ENCODE measurements at regions not wholly inside any gene's neighbourhood (a gene's known extent, or its start where the extent isn't known, plus 50 kb on each side); places are given as distances from the start of the nearest gene placed in this dataset.

DNA sequence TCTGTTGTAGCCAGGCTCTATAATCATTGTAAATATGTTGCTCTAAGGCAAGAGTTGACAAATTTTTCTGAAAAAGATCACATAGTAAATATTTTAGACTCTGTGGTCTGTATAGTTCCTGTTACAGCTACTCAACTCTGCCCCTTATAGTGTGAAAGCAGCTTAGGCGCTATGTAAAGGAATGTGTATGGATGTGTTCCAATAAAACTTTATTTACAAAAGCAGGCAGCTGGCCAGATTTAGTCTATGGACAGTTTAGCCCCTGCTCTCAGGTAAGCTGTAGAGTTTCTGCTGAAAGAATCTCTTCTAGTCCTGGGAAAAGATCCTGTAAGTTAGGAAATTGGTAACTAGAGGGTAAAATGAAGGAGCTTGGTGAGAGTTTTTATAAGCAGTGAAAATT, 133.1 kb downstream of the SALL1 start:
- WGBS (ENCODE audit: insufficient coverage), result no CpG with 5 or more reads among the region's 1 CpG
- Histone ChIP-seq H3K27me3 (ENCODE audit: control insufficient read depth, insufficient read depth, low read length) (no peaks in the 10 kb centered on the region), H3K4me3 (ENCODE audit: low read length) (no peak overlapping the region), H3K9me3 (replicated peaks; ENCODE audit: control insufficient read depth, low read depth, low read length) (no peaks in the 10 kb centered on the region), H3K4me1 (ENCODE audit: control insufficient read depth, insufficient read depth, low read length) (no peaks in the 10 kb centered on the region), H3K36me3 (ENCODE audit: control insufficient read depth, insufficient read depth, low read length) (no peaks in the 10 kb centered on the region), H3K27ac (ENCODE audit: low read length) (no peak overlapping the region)
- DNase-seq, result no peak

DNA sequence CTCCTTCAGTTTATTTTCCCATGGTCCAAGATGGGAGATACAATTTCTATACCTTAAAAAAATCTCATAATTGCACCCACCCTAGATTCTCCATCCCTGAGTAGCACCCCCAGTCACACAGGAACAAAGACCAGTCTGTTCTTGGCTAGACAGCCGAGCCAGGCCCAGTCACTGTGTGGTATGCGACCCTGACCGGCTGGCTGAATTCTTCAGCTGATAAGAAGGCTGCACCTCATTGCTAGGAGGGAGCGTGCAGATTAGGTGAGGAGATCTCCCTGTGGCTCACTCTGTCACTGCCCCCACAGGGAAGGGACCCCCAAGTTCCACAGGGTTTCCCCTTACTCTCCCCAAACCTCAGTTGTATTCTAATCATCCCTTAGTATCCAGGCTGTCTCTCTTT, 138.7 kb downstream of the SALL1 start:
- H3K4me3 ChIP-seq (ENCODE audit: low read length), result no peak overlapping the region
- H3K36me3 ChIP-seq (ENCODE audit: control insufficient read depth, insufficient read depth, low read length), result no peaks in the 10 kb centered on the region
- H3K4me1 ChIP-seq (ENCODE audit: control insufficient read depth, insufficient read depth, low read length), result no peaks in the 10 kb centered on the region
- DNase-seq, result no peak
- 0% methylated on average over 1 of the region's 4 CpGs for WGBS (ENCODE audit: insufficient coverage)
- no peaks in the 10 kb centered on the region for H3K27me3 ChIP-seq (ENCODE audit: control insufficient read depth, insufficient read depth, low read length)
- no peak overlapping the region for H3K27ac ChIP-seq (ENCODE audit: low read length)
- H3K9me3 ChIP-seq (replicated peaks; ENCODE audit: control insufficient read depth, low read depth, low read length), result peaks cover 3% of the 10 kb centered on the region

DNA sequence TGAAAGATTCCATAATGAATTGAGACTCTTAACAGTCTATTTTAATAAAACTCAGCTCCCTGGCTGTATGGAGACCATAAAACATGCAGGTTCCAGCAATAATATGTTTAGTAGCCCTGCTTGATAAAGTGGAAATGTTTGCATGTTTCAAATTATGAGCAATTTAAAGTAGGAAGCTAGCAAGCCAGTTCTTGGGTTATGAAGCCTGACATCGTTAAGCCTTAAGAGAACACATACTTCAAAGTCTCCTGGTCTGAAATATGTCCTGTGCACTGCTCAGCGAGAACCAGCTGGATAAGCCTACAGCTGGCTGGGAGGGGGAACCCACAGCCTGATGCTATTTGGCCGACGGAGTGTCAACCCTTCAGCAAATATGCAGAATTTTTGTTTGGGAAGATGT, 140.3 kb downstream of the SALL1 start:
- H3K27me3 ChIP-seq (ENCODE audit: control insufficient read depth, insufficient read depth, low read length), result no peaks in the 10 kb centered on the region
- no peak overlapping the region for H3K4me3 ChIP-seq (ENCODE audit: low read length)
- WGBS (ENCODE audit: insufficient coverage), result 8% methylated on average over 2 of the region's 4 CpGs
- no peak for DNase-seq
- no peak overlapping the region for H3K27ac ChIP-seq (ENCODE audit: low read length)
- no peaks in the 10 kb centered on the region for H3K36me3 ChIP-seq (ENCODE audit: control insufficient read depth, insufficient read depth, low read length)
- no peaks in the 10 kb centered on the region for H3K4me1 ChIP-seq (ENCODE audit: control insufficient read depth, insufficient read depth, low read length)
- H3K9me3 ChIP-seq (replicated peaks; ENCODE audit: control insufficient read depth, low read depth, low read length), result peaks cover 3% of the 10 kb centered on the region

GRCh38 chr16:51009813-51010212, 141.3 kb downstream of the SALL1 start:
- H3K27me3 ChIP-seq (ENCODE audit: control insufficient read depth, insufficient read depth, low read length), result no peaks in the 10 kb centered on the region
- no peaks in the 10 kb centered on the region for H3K36me3 ChIP-seq (ENCODE audit: control insufficient read depth, insufficient read depth, low read length)
- H3K9me3 ChIP-seq (replicated peaks; ENCODE audit: control insufficient read depth, low read depth, low read length), result peaks cover 3% of the 10 kb centered on the region
- no peak for DNase-seq
- H3K27ac ChIP-seq (ENCODE audit: low read length), result no peak overlapping the region
- H3K4me3 ChIP-seq (ENCODE audit: low read length), result no peak overlapping the region
- no peaks in the 10 kb centered on the region for H3K4me1 ChIP-seq (ENCODE audit: control insufficient read depth, insufficient read depth, low read length)

DNA sequence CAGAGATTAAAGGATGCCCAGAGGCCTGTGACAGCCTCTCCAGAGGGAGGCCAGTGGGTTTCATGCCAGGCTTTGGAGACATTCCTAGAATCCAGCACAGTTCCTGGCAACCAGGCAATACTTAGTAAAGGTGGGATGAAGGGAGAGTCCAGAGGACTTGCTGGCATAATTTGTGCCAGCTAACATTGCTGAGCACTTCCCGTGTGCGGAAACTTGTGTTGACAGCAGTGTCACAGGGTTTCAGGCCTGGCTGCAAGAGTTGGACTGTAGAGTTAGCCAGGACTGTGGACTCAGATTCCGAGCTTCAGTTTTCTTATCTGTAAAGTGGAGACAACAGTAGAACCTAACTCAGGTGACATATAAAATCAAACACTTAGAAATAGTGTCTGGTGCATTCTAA, 141.7 kb downstream of the SALL1 start:
- Histone ChIP-seq H3K4me3 (ENCODE audit: low read length) (no peak overlapping the region), H3K36me3 (ENCODE audit: control insufficient read depth, insufficient read depth, low read length) (no peaks in the 10 kb centered on the region), H3K9me3 (replicated peaks; ENCODE audit: control insufficient read depth, low read depth, low read length) (peaks cover 3% of the 10 kb centered on the region), H3K4me1 (ENCODE audit: control insufficient read depth, insufficient read depth, low read length) (no peaks in the 10 kb centered on the region), H3K27me3 (ENCODE audit: control insufficient read depth, insufficient read depth, low read length) (no peaks in the 10 kb centered on the region), H3K27ac (ENCODE audit: low read length) (no peak overlapping the region)
- WGBS (ENCODE audit: insufficient coverage), result 93% methylated on average over 2 of the region's 3 CpGs
- DNase-seq, result no peak

DNA sequence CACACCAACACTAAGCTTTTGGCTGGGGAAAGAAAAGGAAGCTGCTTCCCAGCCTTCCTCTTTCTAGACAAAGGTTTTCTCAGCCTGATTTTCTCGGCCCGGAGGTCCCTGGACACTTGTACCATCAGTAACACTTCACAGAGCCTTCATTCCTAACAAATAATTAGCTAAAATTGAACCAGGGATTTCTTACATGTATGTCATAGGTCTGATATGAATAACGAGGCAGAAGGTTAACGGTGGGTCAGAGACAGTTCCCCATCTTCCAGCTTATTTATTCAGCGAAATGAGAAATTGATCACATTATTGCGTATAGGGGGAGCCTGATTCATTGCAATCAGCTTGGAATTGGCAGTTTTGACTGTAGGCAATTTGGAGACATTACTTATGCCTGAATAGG, 142.5 kb downstream of the SALL1 start:
- no peak overlapping the region for H3K27ac ChIP-seq (ENCODE audit: low read length)
- H3K27me3 ChIP-seq (ENCODE audit: control insufficient read depth, insufficient read depth, low read length), result no peaks in the 10 kb centered on the region
- peaks cover 3% of the 10 kb centered on the region for H3K9me3 ChIP-seq (replicated peaks; ENCODE audit: control insufficient read depth, low read depth, low read length)
- DNase-seq, result no peak
- no CpG with 5 or more reads among the region's 6 CpGs for whole genome bisulfite sequencing (ENCODE audit: insufficient coverage)
- H3K4me1 ChIP-seq (ENCODE audit: control insufficient read depth, insufficient read depth, low read length), result no peaks in the 10 kb centered on the region
- no peaks in the 10 kb centered on the region for H3K36me3 ChIP-seq (ENCODE audit: control insufficient read depth, insufficient read depth, low read length)
- H3K4me3 ChIP-seq (ENCODE audit: low read length), result no peak overlapping the region

DNA sequence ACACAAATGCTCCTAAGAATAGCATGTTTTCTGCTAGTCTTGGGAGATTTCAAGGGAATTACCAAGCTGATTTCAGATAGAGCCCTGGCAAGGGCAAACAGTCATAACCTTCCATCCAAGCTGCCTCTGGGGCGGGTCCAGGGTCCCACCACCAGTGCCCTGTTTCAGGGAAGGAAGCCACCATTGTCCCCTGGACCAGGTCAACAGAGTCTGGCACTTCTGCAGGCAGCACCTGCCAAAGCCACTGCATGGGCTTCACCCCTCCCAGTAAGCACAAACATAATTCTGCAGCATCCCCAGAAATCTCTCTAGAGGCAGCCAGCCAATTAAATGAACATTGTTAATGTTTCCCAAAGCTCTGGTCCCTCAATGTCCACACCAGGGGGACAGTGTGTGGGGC, 143.0 kb downstream of the SALL1 start:
- 70% methylated on average over 1 of the region's 1 CpG for WGBS (ENCODE audit: insufficient coverage)
- Histone ChIP-seq H3K9me3 (replicated peaks; ENCODE audit: control insufficient read depth, low read depth, low read length) (peaks cover 3% of the 10 kb centered on the region), H3K4me1 (ENCODE audit: control insufficient read depth, insufficient read depth, low read length) (no peaks in the 10 kb centered on the region), H3K27me3 (ENCODE audit: control insufficient read depth, insufficient read depth, low read length) (no peaks in the 10 kb centered on the region), H3K4me3 (ENCODE audit: low read length) (no peak overlapping the region), H3K27ac (ENCODE audit: low read length) (no peak overlapping the region), H3K36me3 (ENCODE audit: control insufficient read depth, insufficient read depth, low read length) (no peaks in the 10 kb centered on the region)
- no peak for DNase-seq

DNA sequence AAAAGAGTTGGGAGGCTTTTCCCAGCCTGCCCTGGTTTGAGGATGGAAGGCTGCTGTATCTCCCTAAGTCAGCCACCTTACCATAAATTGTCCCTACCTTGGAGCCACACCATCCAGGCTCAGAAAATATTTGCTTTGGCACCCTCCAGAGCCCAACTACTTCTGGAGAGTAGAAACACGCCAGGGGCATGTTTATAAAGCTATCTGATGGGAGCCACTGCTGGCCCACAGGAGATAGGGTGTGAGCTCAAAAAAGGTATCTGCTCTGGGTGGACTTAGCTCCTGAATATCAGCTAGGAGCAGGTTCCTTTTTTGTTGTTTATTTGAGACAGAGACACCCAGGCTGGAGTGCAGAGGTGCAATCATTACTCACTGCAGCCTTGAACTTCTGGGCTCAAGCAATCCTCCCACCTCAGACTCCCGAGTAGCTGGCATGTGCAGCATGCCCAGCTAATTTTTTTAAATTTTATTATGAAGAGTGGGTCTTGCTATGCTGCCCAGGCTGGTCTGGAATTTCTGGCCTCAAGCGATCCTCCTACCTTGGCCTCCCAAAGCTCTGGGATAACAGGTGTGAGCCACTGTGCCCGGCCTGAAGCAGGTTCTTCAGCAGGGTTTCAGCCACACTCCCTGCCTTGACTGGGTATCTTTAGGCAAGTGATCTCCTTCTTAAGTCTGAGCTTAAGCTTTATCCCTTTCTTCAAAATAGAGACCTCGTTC, 147.1 kb downstream of the SALL1 start:
- H3K27me3 ChIP-seq (ENCODE audit: control insufficient read depth, insufficient read depth, low read length), result no peaks in the 10 kb centered on the region
- DNase-seq, result no peak
- H3K27ac ChIP-seq (ENCODE audit: low read length), result no peak overlapping the region
- H3K4me3 ChIP-seq (ENCODE audit: low read length), result no peak overlapping the region
- H3K36me3 ChIP-seq (ENCODE audit: control insufficient read depth, insufficient read depth, low read length), result no peaks in the 10 kb centered on the region
- H3K9me3 ChIP-seq (replicated peaks; ENCODE audit: control insufficient read depth, low read depth, low read length), result no peaks in the 10 kb centered on the region
- WGBS (ENCODE audit: insufficient coverage), result 89% methylated on average over 4 of the region's 5 CpGs
- H3K4me1 ChIP-seq (ENCODE audit: control insufficient read depth, insufficient read depth, low read length), result no peaks in the 10 kb centered on the region

- H3K36me3 ChIP-seq (ENCODE audit: control insufficient read depth, insufficient read depth, low read length), result no peaks in the 10 kb centered on the region
- H3K4me3 ChIP-seq (ENCODE audit: low read length), result no peak overlapping the region
- no peaks in the 10 kb centered on the region for H3K27me3 ChIP-seq (ENCODE audit: control insufficient read depth, insufficient read depth, low read length)
- no peaks in the 10 kb centered on the region for H3K4me1 ChIP-seq (ENCODE audit: control insufficient read depth, insufficient read depth, low read length)
- 81% methylated on average over 3 of the region's 7 CpGs for WGBS (ENCODE audit: insufficient coverage)
- H3K9me3 ChIP-seq (replicated peaks; ENCODE audit: control insufficient read depth, low read depth, low read length), result no peaks in the 10 kb centered on the region
- DNase-seq, result no peak
- H3K27ac ChIP-seq (ENCODE audit: low read length), result no peak overlapping the region
Measured at GRCh38 chr16:51002881-51003490, 148.1 kb downstream of the SALL1 start.

- 77% methylated on average over 3 of the region's 7 CpGs for WGBS (ENCODE audit: insufficient coverage)
- H3K36me3 ChIP-seq (ENCODE audit: control insufficient read depth, insufficient read depth, low read length), result no peaks in the 10 kb centered on the region
Measured at GRCh38 chr16:50999181-50999580, 151.9 kb downstream of the SALL1 start.

DNA sequence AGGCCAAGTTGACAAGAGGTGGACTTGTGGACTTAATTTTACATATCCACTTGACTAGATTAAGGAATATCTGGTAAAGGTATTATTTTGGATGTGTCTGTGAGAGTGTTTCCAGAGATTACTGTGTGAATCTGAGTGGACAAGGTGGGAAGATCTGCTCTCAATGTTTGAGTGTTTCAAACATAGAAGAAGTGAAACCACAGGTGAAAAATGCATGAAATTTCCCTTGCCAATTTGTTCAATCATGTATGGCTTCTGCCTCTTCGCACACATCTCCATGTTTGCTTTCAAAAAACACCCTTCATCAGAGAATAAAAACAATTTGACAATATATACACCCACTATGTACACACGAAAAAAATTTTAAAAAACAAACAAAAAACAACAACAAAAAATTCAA, 152.7 kb downstream of the SALL1 start:
- Histone ChIP-seq H3K9me3 (replicated peaks; ENCODE audit: control insufficient read depth, low read depth, low read length) (no peaks in the 10 kb centered on the region), H3K4me1 (ENCODE audit: control insufficient read depth, insufficient read depth, low read length) (no peaks in the 10 kb centered on the region), H3K4me3 (ENCODE audit: low read length) (no peak overlapping the region), H3K36me3 (ENCODE audit: control insufficient read depth, insufficient read depth, low read length) (no peaks in the 10 kb centered on the region), H3K27me3 (ENCODE audit: control insufficient read depth, insufficient read depth, low read length) (no peaks in the 10 kb centered on the region), H3K27ac (ENCODE audit: low read length) (no peak overlapping the region)
- DNase-seq, result no peak
- WGBS (ENCODE audit: insufficient coverage), result no CpG with 5 or more reads among the region's 2 CpGs

More at GRCh38 chr16:50999181-50999580, 151.9 kb downstream of the SALL1 start:
- no peak for DNase-seq
- Histone ChIP-seq H3K4me3 (ENCODE audit: low read length) (no peak overlapping the region), H3K27me3 (ENCODE audit: control insufficient read depth, insufficient read depth, low read length) (no peaks in the 10 kb centered on the region), H3K9me3 (replicated peaks; ENCODE audit: control insufficient read depth, low read depth, low read length) (no peaks in the 10 kb centered on the region), H3K27ac (ENCODE audit: low read length) (no peak overlapping the region), H3K4me1 (ENCODE audit: control insufficient read depth, insufficient read depth, low read length) (no peaks in the 10 kb centered on the region)
